Fibroblast of peridontal ligament (primary cell): ENCODE measurements at regions not wholly inside any gene's neighbourhood (a gene's known extent, or its start where the extent isn't known, plus 50 kb on each side); places are given as distances from the start of the nearest gene placed in this dataset.
"Not testable (repeated sequence)": the region's sequence is repeated elsewhere in the genome, so short reads cannot be mapped to it uniquely, and the experiment has no call there.

ENCODE experiments used
- DNase-seq: peaks from one replicate; pipeline ENCODE4 v3.0.0-alpha.2; 2010; ENCODE audit errors: extremely low read depth

- DNase-seq, result not testable (repeated sequence)
These were observed 61.0 kb downstream of the SPDYE17 start for GRCh38 chr7:76971201-76971600.

DNA sequence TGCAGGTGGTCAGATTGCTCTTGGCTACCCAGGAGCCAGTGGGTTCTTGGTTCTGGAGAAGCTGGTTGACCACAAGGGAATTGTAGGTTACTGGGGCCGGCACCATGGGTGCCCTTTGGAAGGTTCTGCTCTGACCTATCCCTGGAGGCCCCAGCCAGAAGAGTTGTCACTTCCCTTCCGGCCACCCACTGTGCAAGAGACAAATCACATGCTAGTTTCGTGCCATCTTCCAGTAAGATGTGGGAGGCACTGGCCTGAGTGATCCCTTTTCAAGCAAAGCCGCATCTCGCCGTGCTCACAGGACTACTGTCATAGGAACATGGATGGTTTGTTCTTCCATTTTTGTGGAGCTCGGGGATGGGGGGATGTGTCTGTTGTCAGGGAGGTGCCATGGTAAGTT is 62.3 kb downstream of the SPDYE17 start:
- DNase-seq, result not testable (repeated sequence)

DNA sequence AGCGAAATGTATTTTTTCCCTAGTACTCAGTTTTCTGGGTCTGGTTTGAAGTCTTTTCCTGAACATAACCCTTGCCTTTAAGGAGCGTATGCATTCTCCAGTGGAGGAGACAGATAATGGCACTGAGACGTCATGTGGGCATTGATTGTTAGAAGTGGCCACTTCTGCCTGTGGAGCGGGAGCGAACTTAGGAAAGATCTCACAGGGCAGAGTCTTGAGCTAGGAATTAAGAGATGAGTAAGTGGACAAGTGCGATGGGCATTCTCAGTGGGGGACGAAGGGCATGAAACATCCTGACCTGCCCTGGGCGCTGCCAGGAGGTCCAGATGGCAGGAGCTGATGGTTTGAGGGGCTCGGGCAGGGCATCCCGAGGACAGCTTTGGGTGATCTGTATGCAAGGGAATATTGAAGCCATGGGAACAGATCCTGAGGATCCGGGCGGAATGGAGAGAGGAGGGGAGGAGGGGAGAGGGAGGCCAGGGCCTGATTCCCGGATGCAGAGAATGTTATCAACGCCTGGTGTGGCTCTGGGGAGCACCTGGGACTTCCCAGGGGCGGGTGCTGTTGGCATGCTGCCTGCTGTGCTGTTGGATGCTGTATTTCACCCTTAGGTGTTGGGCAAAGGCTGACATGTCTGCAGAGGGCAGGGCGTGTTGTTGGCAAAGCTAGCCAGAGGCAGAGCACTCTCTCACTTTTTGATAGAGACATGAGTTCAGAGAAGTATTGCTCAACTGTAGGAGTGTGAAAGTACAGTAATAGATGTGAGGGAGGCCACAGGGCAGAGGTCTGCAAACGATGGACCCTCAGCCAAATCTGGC is 66.2 kb downstream of the SPDYE17 start:
- not testable (repeated sequence) for DNase-seq

GRCh38 chr7:76964050-76964449 is 68.1 kb downstream of the SPDYE17 start:
- not testable (repeated sequence) for DNase-seq

DNA sequence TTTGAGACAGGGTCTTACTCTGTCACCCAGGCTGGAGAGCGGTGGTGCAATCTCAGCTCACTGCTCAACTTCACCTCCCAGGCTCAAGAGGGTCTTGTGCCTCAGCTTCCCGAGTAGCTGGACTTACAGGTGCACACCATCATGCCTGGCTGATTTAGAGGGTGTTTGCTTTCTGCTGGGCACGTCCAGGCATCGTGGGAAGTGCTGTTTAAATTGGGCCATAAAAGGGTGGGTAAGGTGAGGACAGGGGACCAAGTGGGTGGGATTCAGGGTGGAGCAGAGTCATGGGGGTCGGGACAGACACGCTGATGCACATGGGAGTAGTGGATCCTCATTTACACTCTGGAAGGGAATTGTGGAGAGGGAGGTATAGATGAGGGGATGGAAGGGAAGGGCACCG is 69.1 kb downstream of the SPDYE17 start:
- not testable (repeated sequence) for DNase-seq

- DNase-seq, result not testable (repeated sequence)
These were observed 71.7 kb downstream of the SPDYE17 start for GRCh38 chr7:76960400-76960986.

- not testable (repeated sequence) for DNase-seq
These were observed 72.4 kb downstream of the SPDYE17 start for GRCh38 chr7:76959573-76960399.

GRCh38 chr7:76956531-76956930 is 75.6 kb downstream of the SPDYE17 start:
- not testable (repeated sequence) for DNase-seq

DNA sequence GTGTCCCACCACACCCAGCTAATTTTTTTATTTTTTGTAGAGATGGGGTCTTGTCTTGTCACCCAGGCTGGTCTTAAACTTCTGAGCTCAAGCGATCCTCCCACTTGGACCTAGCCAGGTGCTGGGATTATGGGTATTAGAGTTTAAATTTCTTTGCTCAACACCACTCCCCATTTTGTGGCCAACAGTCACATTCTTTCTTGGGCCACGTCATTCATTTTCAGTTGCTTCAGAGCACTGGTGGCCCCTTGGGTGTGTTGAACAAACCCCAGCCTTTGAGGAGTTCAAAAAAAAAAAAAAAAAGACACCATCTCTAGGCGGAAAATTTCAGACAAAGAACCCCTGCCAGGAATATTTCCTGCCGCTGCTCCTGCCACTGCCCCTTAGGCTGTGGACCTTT is 77.0 kb downstream of the SPDYE17 start:
- DNase-seq, result not testable (repeated sequence)

- DNase-seq, result not testable (repeated sequence)
These were observed 87.6 kb downstream of the SPDYE17 start for GRCh38 chr7:76944603-76945002.

- not testable (repeated sequence) for DNase-seq
These were observed 90.1 kb downstream of the SPDYE17 start for GRCh38 chr7:76941809-76942765.

- not testable (repeated sequence) for DNase-seq
These were observed 94.4 kb downstream of the SPDYE17 start for GRCh38 chr7:76937781-76938180.

GRCh38 chr7:76937330-76937729 is 94.8 kb downstream of the SPDYE17 start:
- DNase-seq, result not testable (repeated sequence)

- not testable (repeated sequence) for DNase-seq
These were observed 95.8 kb downstream of the SPDYE17 start for GRCh38 chr7:76936346-76936745.

GRCh38 chr7:76934711-76935110 is 97.5 kb downstream of the SPDYE17 start:
- DNase-seq, result not testable (repeated sequence)

GRCh38 chr7:76932957-76933356 is 99.2 kb downstream of the SPDYE17 start:
- DNase-seq, result not testable (repeated sequence)

GRCh38 chr7:76931441-76931840 is 100.7 kb downstream of the SPDYE17 start:
- DNase-seq, result not testable (repeated sequence)

GRCh38 chr7:76930416-76930815 is 101.7 kb downstream of the SPDYE17 start:
- DNase-seq, result not testable (repeated sequence)

DNA sequence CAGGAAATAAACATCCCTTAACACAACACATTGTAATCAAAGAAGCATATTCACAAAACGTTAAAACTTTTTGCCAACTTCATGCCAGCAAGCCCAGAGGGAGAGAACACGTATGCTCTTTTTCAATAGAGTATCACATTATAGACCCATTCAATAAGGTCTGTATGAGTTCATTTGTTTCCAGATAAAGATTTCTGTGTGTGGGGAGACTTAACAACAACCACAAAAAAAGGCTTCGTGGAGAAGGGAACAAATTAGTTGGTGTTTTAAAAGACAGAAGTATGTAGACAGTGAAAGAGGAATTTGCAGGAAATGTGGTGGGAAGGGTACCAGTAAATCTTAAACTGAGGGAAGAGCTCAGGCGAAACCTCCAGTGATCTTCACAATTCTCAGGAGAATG is 103.4 kb downstream of the SPDYE17 start:
- not testable (repeated sequence) for DNase-seq

DNA sequence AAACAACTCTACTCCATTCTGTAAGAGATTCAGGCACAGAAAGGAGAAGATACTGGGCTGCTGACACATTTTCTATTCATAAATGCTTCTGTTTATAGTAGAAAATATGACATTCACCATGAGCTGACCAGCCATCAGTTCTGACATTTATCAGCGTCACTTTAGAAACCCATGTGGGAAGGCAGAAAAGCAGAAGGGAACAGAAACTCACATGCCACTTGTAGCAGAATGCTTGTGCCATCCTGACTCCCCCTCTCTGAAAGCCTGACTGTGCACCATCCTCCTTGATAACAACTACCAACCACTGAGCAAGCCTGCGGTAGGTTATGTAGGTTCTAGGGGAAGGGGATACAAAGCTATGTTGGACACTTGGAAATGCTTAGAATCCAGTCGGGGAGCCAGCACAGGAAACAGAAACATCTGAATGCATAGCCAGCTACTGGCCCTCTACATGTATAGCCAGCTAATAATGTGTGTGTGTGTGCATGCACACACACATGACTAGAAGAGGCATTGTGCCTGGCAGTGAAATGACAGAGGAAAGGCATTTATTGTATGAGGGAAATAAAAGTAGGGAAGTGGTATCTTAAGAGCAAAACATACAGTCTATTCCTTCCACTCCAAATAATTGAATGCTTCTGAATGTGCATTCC is 104.3 kb downstream of the SPDYE17 start:
- DNase-seq, result not testable (repeated sequence)
